ENCODE measurements at regions not wholly inside any gene's neighbourhood (a gene's known extent, or its start where the extent isn't known, plus 50 kb on each side); places are given as distances from the start of the nearest gene placed in this dataset.

DNA sequence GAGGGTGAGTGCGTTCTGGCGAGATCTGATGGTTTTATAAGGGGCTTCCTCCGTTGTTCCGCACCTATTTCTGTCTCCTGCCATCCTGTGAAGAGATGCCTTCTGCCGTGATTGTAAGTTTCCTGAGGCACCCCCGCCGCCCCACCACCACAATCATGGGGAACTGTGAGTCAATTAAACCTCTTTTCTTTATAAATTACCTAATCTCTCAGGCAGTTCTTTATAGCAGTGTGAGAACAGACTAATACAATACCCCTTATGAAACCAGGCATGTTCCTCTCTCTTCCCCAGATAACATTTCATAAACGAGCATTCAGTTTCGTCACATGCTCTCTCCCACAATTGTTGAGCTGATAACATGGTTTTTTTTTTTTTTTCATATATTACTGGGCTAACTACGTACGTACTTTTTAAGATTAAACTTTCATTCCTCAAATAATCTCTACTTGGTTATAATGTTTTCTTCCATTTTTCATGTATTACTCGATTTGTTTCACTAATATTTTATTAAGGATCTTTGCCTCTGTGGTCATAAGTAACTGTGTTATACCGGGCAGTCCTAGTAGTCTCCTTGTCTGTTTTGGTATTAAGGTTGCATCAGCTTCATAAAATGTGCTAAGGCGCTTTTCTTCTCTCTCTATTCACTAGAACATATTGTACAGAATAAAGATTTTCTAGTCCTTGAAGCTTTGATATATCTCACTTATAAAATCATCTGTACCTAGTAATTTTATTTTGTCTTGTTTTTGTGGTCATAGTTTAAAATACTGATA is 64.9 kb upstream of the MVB12B start:
- no peaks in the 10 kb centered on the region for H3K4me1 ChIP-seq
- no peak for DNase-seq (ENCODE audit: low spot score in 2 of 2)
- no peaks in the 10 kb centered on the region for H3K9me3 ChIP-seq
- no peaks in the 10 kb centered on the region for H3K36me3 ChIP-seq (replicated peaks)
- in situ Hi-C loops (cut with MboI; ENCODE audit: low sequenced_read_pairs) = no loop called here
- H3K27me3 ChIP-seq (ENCODE audit: low read depth) = peaks cover 57% of the 10 kb centered on the region
- H3K4me3 ChIP-seq = no peak overlapping the region

DNA sequence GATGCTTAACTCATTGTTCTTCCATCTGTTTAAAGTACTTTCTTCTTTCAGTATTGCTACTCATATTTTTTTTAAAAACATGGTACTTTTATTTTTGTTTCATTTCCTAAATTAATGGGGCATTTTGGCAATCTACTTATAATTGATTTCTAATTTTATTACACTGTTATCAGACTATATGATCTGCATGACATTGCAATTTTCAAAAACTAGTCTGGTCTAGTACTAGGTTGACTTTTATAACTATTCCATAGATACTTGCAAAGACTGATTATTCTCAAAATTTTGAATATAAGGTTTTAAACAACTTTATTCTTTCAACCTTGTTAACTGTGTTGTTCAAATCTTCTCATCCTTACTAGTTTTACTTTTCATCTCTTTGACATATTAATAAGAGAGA is 63.9 kb upstream of the MVB12B start:
- H3K4me3 ChIP-seq = no peak overlapping the region
- H3K9me3 ChIP-seq = no peaks in the 10 kb centered on the region
- no peak for DNase-seq (ENCODE audit: low spot score in 2 of 2)
- peaks cover 60% of the 10 kb centered on the region for H3K27me3 ChIP-seq (ENCODE audit: low read depth)
- in situ Hi-C loops (cut with MboI; ENCODE audit: low sequenced_read_pairs) = no loop called here
- no peaks in the 10 kb centered on the region for H3K4me1 ChIP-seq
- no peaks in the 10 kb centered on the region for H3K36me3 ChIP-seq (replicated peaks)

DNA sequence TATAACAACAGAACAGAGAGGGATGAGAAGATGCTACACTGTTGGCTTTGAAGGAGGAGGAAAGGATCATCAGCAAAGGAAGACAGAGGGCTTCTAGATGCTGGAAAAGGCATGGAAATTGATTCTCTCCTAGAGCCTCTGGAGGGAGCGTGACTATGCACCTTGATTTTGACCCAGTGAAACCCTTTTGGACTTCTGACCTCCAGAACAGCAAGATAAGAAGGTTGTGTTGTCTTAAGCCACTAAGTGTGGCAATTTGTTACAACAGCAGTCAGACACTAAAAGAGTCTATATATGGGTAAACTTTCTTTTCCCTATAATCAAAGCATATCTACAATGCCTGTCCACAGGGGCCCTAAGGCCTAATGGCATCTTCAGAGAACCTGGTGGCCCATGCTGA is 56.1 kb upstream of the MVB12B start:
- no peaks in the 10 kb centered on the region for H3K4me1 ChIP-seq
- DNase-seq (ENCODE audit: low spot score in 2 of 2) = no peak
- H3K9me3 ChIP-seq = no peaks in the 10 kb centered on the region
- in situ Hi-C loops (cut with MboI; ENCODE audit: low sequenced_read_pairs) = no loop called here
- H3K4me3 ChIP-seq = no peak overlapping the region
- peaks cover 19% of the 10 kb centered on the region for H3K27me3 ChIP-seq (ENCODE audit: low read depth)
- no peaks in the 10 kb centered on the region for H3K36me3 ChIP-seq (replicated peaks)

DNA sequence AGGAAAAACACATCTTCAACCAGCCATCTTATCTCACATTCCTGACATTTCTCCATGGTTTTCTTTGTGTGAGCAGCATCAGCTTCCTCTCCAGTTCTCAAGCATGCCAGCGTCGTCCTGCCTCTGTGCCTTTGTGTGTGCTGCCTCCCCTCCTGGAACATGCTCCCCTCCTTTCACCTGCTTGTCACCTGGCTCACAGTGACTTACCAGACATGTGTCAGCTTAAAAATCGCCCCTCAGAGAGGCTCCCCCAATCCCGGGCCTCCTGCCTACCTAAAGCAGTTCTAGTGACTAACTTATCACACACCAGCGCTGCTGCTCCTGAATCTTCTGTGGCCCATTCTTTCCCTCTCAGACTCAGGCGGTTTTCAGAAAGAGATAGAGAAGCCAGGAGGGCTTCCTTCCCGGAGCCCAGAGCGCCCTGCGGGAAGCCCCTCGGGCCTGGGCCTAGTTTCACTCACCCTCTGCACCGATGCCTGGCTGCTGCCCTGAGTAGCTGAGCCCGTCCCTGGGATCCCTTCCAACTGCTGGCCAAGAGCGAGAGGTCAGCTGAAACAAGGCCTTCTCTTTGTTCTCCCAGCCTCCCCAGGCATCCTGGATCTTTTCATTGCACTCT is 51.1 kb upstream of the MVB12B start:
- Histone ChIP-seq H3K9me3 (no peaks in the 10 kb centered on the region; the same call in 1 of the 2 replicates), H3K27me3 (ENCODE audit: low read depth) (peaks cover 10% of the 10 kb centered on the region; the same call in 1 of the 2 replicates), H3K36me3 (replicated peaks) (no peaks in the 10 kb centered on the region), H3K4me3 (no peak overlapping the region), H3K4me1 (no peaks in the 10 kb centered on the region)
- DNase-seq (ENCODE audit: low spot score in 2 of 2) = no peak
- in situ Hi-C loops (cut with MboI; ENCODE audit: low sequenced_read_pairs) = no loop called here

DNA sequence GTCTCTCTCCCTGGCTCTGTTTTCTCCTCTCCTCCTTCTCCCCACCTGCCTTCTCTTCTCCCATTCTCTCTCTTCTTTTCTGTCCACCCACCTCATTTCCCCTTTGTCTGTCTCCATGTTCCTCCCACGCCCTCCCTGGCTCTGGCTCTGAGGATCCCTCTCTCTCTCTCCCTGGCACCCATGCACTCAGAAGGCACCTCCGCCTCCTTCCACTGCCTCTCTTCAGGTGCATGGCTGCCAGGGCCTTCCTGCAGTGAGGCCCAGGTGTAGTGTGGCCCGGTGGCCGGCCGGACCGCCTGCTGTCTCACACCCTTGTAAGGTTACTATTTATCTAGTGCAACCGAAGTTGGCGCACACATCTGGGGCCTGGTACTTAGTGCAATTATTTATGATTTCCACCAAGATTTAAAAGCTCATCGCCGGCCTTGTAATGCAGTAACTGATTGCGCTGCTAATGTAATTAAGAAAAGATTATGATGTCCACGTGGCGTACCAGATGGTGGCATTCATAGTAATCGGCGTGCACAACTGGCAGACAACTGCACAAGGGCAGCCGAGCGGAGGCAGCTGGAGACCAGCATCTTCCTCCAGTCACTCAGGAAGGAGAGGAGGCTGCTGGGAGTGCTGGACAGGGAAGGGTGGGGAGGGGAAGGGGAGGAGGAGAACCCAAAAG is 50.4 kb upstream of the MVB12B start:
- in situ Hi-C loops (cut with MboI; ENCODE audit: low sequenced_read_pairs) = no loop called here
- Histone ChIP-seq H3K36me3 (replicated peaks) (no peaks in the 10 kb centered on the region), H3K27me3 (ENCODE audit: low read depth) (peaks cover 10% of the 10 kb centered on the region; the same call in 1 of the 2 replicates), H3K9me3 (no peaks in the 10 kb centered on the region; the same call in 1 of the 2 replicates), H3K4me3 (no peak overlapping the region), H3K4me1 (no peaks in the 10 kb centered on the region)
- no peak for DNase-seq (ENCODE audit: low spot score in 2 of 2)

Data from HAP-1 (cell line).